BJ (cell line): ENCODE measurements at regions not wholly inside any gene's neighbourhood (a gene's known extent, or its start where the extent isn't known, plus 50 kb on each side); places are given as distances from the start of the nearest gene placed in this dataset.

Experiments used
- CTCF ChIA-PET: fragments of 350-600 bp; formaldehyde crosslinking; extraction: SDS; loops from one replicate; lab custom pipeline; 2021; ENCODE audit warnings: antibody characterized with exemption, inconsistent platforms; lab: Yijun Ruan, JAX
- POLR2A ChIA-PET: fragments of 300-600 bp; sonication (Branson Sonifier 250); formaldehyde crosslinking; extraction: SDS; loops from one replicate; lab custom pipeline; 2021; ENCODE audit warnings: antibody characterized with exemption; lab: Charles Lee
- DNase-seq: peaks from one replicate; pipeline ENCODE4 v3.0.0-alpha.2; 2011; ENCODE audit warnings: low read depth
- H3K27me3 ChIP-seq: 2 replicates; pipeline ENCODE4 v1.6.0; 2011; ENCODE audit warnings: low read length; ENCODE audit not compliant: control insufficient read depth, insufficient read depth
- H3K36me3 ChIP-seq: 2 replicates; pipeline ENCODE4 v1.5.1; 2011; ENCODE audit warnings: low read length; ENCODE audit not compliant: control insufficient read depth, insufficient read depth
- H3K4me3 ChIP-seq: 2 replicates; pipeline ENCODE4 v1.5.1; 2011; ENCODE audit warnings: low read depth, mild to moderate bottlenecking, control low read depth, low read length
- TF ChIP-seq, protein P1 (sequence below): IDR thresholded peaks from 2 replicates; pipeline ENCODE4 v1.5.1; 2011; ENCODE audit warnings: low read depth, mild to moderate bottlenecking, control low read depth, inconsistent platforms, low read length, moderate library complexity; ENCODE audit not compliant: insufficient read depth

DNA sequence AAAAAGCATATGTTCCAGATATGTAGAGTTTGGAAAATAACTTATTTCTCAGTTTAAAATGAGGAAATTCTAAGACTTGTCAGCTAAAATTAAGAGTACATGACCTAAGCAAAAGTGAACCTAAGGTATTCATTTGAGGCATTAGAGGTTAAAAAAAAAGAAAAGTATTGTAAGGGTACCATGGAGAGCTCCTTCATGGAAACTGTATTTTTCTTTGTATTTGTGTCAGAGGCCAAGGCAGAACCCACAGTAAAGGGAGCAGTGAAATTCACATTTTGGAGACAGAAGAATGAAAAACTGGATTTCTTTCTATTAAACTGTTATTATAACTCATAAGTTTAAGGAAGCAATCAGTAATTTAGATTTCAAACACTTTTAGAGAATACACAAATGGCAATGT is 1494.8 kb downstream of the KCNT2 start:
- POLR2A ChIA-PET, result no interaction called here
- Histone ChIP-seq H3K36me3 (no peaks in the 10 kb centered on the region), H3K4me3 (no peak overlapping the region), H3K27me3 (no peaks in the 10 kb centered on the region)
- CTCF ChIA-PET, result no interaction called here
- DNase-seq, result no peak
- TF ChIP-seq, protein P1, sequence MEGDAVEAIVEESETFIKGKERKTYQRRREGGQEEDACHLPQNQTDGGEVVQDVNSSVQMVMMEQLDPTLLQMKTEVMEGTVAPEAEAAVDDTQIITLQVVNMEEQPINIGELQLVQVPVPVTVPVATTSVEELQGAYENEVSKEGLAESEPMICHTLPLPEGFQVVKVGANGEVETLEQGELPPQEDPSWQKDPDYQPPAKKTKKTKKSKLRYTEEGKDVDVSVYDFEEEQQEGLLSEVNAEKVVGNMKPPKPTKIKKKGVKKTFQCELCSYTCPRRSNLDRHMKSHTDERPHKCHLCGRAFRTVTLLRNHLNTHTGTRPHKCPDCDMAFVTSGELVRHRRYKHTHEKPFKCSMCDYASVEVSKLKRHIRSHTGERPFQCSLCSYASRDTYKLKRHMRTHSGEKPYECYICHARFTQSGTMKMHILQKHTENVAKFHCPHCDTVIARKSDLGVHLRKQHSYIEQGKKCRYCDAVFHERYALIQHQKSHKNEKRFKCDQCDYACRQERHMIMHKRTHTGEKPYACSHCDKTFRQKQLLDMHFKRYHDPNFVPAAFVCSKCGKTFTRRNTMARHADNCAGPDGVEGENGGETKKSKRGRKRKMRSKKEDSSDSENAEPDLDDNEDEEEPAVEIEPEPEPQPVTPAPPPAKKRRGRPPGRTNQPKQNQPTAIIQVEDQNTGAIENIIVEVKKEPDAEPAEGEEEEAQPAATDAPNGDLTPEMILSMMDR, result no peak

DNA sequence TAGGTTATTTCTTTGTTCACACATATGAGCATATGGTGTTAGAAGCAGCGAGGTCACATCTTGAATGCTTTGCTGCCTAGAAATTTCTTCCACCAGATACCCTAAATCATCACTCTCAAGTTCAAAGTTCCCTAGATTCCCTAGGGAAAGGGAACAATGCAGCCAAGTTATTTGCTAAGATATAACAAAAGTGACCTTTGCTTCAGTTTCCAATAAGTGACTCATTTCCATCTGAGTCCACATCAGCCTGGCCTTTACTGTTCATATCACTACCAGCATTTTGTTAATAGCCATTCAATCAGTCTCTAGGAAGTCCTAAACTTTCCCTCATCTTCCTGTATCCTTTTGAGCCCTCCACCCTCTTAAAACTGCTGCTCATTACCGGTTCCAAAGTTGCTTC is 1502.5 kb downstream of the KCNT2 start:
- TF ChIP-seq, protein P1, result no peak
- ChIA-PET POLR2A (no interaction called here), CTCF (no interaction called here)
- Histone ChIP-seq H3K36me3 (no peaks in the 10 kb centered on the region), H3K27me3 (no peaks in the 10 kb centered on the region), H3K4me3 (no peak overlapping the region)
- no peak for DNase-seq

DNA sequence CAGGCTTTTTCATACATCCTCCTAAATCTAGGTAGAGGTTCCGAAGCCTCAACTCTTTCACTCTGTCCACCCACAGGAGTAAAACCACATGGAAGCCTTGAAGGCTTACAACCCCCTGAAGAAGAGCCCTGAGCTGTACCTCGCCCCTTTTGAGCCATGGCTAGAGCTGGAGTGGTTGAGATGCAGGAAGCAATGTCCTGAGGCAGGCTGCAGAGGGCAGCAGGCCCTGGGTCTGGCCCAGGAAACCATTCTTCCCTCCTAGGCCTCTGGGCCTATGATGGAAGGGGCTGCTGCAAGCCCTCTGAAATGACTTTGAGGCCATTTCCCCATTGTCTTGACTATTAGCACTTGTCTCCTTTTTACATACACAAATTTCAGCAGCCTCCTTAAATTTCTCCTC is 1503.0 kb downstream of the KCNT2 start:
- TF ChIP-seq, protein P1, result no peak
- ChIA-PET POLR2A (no interaction called here), CTCF (no interaction called here)
- H3K36me3 ChIP-seq, result no peaks in the 10 kb centered on the region
- DNase-seq, result no peak
- no peaks in the 10 kb centered on the region for H3K27me3 ChIP-seq
- H3K4me3 ChIP-seq, result no peak overlapping the region

DNA sequence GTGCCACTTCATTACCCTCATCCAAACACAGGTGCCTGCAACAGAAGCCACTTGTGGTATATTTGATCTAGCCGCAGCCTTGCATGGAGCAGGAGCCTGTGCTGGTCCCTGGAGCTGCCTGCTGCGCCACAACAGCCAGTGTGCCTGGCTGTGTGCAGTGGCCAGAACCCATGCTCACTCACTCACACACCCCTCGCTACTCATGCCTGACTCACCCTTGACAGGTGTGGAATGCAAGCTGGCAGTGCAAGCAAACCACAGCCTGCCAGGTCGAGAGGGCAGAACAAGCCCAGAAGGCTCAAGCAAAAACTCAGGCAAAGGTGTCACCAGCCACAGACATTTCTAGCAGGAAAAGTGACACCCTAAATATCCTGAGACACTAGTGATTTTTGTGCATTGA is 1510.9 kb downstream of the KCNT2 start:
- TF ChIP-seq, protein P1, result no peak
- ChIA-PET POLR2A (no interaction called here), CTCF (interaction anchor here (0.6 kb wide), 1 partner anchor 582 kb away, joined by 5 read pairs; no protein-coding TSS in a partner anchor)
- no peaks in the 10 kb centered on the region for H3K36me3 ChIP-seq
- no peaks in the 10 kb centered on the region for H3K27me3 ChIP-seq
- no peak overlapping the region for H3K4me3 ChIP-seq
- DNase-seq, result no peak

DNA sequence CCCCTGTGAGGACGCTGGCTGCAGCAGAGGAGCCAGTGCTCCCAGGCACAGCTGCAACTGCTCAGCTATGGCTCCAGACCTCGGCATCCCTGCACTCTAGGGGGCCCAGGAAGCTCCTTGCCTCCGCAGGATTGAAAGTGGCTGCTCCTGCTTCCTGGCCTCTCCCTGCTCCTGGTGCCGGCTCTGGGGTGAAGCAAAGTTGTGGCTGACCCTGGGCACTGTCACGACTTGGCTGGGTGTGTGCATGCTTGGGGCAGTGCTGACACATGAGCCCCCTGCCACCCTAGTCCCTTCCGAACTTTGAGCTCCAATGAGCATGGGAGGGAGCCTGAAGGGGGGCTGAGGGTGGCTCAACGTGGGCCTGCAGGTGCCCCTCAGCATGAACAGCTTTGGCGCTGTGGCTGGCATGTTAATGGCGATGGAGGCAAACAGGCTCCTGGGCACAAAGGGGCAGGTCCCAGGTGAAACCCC is 1512.2 kb downstream of the KCNT2 start:
- no peak for DNase-seq

More for the DNA sequence above, 1512.2 kb downstream of the KCNT2 start:
- Histone ChIP-seq H3K4me3 (no peak overlapping the region), H3K27me3 (no peaks in the 10 kb centered on the region), H3K36me3 (no peaks in the 10 kb centered on the region)
- ChIA-PET POLR2A (no interaction called here), CTCF (no interaction called here)
- TF ChIP-seq, protein P1, result no peak
